HPDE6-E6E7 (cell line): ENCODE measurements at regions not wholly inside any gene's neighbourhood (a gene's known extent, or its start where the extent isn't known, plus 50 kb on each side); places are given as distances from the start of the nearest gene placed in this dataset.
"Not testable (repeated sequence)": the region's sequence is repeated elsewhere in the genome, so short reads cannot be mapped to it uniquely, and the experiment has no call there.

Source experiments
- DNase-seq: peaks from one replicate; pipeline ENCODE4 v3.0.0; 2011; ENCODE audit warnings: missing footprints; ENCODE audit errors: extremely low spot score

- DNase-seq, result no peak
Measured at GRCh38 chr2:49804111-49804510, 649.8 kb upstream of the FSHR start.

GRCh38 chr2:49801898-49802450, 647.7 kb upstream of the FSHR start:
- no peak for DNase-seq

DNA sequence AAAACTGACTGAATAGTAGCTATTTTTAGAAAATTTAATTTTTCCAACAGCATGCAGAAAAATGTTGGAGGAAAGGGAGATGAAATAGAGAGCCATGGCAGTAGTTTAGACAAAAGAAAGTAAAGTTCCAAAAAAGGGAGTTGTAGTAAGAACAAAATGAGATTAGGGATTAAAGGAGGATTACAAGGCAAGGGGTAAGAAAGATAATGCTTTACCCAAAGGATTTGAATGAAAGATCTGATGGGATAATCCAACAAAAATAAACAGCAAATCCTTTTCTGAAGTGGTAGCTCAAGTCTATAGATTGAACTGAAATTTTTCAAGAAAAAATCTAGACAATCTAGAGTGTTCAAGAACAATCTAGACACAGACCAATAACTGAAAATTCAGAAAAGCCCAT, 644.3 kb upstream of the FSHR start:
- DNase-seq, result no peak

- DNase-seq, result no peak
Measured at GRCh38 chr2:49796266-49796665, 642.0 kb upstream of the FSHR start.

GRCh38 chr2:49794396-49794795, 640.1 kb upstream of the FSHR start:
- no peak for DNase-seq

- no peak for DNase-seq
Measured at GRCh38 chr2:49788300-49788699, 634.0 kb upstream of the FSHR start.

- DNase-seq, result no peak
Measured at GRCh38 chr2:49780949-49781348, 626.6 kb upstream of the FSHR start.

- DNase-seq, result no peak
Measured at GRCh38 chr2:49772299-49772970, 618.1 kb upstream of the FSHR start.

DNA sequence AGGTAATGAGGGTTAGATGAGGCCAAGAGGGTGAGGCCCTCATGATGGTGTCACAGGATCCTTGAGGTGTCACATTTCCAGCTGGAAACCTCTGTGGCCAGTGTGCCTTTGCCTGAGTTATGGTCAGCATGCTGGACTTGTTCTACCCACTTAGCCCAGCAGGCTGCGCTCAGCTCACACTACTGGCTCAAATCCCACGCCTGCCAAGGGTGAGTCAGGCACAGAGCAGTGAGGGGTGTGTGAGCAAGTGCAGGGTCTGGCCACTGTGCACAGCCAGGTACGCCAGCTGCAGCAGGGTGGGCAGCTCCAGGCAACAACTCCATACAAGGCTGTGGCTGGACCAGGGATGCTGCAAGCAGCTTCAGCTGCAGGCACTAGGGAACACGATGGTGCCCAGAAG, 616.6 kb upstream of the FSHR start:
- DNase-seq, result no peak

- DNase-seq, result no peak
Measured at GRCh38 chr2:49767316-49767715, 613.0 kb upstream of the FSHR start.

DNA sequence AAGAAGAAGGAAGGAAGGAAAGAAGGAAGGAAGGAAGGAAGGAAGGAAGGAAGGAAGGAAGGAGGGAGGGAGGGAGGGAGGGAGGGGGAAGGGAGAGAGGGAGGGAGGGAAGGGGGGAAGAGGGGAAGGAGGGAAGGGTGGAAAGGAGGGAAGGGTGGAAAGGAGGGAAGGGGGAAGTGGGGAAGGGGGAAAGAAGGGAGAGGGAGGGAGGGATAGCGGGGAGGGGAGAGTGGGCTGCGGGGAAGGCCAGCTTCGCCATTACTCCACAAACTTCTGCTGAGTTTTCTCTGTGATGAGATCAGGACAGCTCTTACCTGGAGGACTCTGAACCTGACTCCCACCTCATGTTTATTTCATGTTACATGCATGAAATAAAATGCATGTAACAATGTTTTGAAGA, 601.5 kb upstream of the FSHR start:
- DNase-seq, result no peak

DNA sequence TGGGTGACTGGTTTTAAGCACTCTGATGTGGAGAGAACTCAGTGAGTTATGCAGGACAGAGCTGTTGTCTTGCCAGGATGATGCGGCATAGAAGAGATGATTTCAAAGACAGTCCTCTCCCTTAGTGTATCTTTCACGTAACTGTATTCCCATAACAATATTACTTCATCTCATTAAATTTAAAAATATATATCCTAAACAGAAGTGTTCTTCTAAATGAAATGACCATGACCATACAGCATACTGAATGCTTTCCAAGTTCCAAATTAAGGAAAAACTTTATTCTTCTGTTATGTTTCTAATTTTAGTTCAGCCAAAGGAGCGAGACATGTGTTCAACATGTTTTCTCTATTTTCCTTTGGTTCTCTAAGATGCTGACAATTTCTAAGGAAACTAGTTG, 600.1 kb upstream of the FSHR start:
- DNase-seq, result no peak

DNA sequence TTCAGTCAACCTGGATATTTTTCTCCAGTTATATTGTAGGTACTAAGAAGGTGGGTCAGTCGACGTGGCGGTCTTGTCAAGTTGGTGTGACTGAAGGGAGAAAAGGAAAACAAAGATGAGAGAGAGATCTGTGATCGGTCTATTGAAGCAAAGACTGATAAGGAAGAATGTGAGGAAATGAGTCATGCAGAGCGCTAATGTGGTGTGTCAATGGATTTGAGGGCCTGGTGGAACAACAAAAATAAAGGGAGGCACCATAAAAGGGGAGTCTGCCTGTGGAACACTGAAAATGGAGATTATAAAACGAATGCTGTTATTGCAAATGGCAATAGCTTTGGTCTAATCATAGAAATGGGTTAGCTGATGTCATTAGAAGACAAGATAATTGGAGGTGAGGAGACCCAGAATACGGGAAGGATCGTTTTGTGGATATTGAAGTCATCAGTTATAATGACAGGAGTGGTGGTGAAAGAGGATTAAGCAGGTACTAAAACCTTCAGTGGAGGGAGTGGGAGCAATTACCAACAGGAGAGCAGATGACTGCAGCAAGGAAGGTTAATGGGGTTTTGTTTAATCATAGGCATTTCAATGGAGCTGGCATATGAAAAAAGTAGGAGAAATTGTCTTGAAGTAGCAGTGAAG, 599.1 kb upstream of the FSHR start:
- DNase-seq, result no peak

- DNase-seq, result no peak
Measured at GRCh38 chr2:49737606-49738005, 583.3 kb upstream of the FSHR start.

- DNase-seq, result not testable (repeated sequence)
Measured at GRCh38 chr2:49732924-49733323, 578.6 kb upstream of the FSHR start.

DNA sequence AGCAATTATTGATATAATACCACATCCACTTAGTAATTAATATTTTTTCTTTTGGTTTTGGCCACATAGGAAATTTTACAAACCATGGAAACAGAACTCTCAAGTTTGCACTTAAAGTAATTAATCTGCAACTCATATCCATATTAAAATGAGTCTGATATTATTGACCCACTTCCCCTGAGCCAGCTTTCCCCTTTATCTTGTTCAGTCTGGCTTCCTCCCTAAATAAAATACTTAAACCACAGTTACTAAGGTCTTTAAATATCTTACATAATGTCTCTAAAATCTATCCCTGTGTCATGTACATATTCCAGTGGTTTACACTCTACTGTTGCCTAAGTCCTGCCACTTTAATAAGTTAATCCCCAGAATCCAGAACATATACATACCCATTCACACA, 564.9 kb upstream of the FSHR start:
- DNase-seq, result no peak

DNA sequence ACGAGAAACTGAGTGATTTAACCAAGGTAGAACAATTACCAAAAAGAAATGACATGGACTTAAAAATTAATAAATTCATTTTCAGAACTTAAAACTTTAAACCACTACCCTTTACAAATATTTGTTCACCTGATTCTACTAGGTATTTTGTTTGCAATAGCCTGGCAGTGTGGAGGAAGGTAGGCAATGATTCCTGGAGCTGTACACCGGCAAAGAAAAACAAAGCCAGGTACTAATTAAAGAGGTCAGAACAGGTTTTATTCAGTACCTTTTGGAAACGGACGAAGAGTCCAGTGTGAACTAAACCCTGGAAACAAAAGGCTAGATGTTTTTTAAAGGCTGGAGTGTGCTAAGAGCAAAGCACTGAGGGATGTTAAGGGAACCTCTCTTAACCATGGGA, 561.3 kb upstream of the FSHR start:
- no peak for DNase-seq

DNA sequence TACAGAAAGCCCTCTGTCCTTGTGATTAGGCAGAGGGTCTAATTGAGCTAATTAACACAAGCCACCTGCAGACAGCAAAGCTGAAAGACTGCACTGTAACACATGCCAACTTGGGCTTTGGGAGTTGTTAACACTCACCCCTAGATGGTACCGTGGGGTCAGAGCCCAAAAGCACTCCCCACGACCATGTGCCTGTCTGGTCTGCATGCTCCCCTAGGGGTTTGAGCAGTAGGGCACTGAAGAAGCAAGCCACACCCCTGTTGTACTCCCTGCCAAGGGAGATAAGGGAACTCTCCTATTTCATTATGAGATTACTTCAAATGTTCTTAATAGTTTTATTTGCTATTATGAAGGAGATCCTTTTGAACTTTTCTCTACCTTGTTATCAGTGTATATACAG, 560.1 kb upstream of the FSHR start:
- no peak for DNase-seq

DNA sequence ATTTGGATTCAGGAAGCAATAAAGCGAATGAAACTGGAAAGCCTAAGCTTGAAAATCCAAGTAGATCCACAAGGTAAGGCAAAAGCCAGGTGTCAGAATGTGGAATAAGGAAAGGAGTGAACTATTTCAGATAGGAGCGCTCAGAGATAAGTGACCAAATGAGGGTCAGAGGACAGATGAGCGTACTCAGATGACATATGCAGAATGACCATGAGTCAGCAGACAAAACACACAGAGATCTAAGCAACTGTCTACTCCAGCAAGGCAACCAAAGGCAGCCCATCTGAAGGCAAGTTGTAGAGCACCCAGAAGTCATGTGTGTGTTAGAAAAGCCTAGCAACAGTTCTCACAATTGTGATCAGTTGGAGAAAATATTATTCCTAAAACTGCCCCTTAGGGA, 548.4 kb upstream of the FSHR start:
- no peak for DNase-seq

DNA sequence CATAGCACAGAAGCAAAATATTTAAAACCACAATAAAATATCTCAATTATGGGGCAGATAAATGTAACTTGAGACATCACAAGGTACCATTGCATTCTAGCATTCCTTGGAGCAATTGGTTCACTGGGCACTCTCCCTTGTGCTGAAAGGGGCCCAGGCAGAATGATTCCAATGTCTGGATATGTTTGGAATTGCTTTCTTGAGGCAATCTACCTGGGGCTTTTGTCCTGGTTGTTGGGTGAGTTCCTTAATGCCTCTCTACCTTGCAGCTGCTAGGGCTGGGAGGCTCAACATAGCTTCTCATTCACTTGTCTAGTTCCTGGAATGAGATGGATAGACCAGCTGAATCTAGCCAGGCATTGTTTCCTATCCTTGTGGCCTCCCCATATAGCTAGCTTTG, 539.6 kb upstream of the FSHR start:
- DNase-seq, result no peak

GRCh38 chr2:49692022-49692421, 537.7 kb upstream of the FSHR start:
- not testable (repeated sequence) for DNase-seq

GRCh38 chr2:49687918-49688317, 533.6 kb upstream of the FSHR start:
- no peak for DNase-seq

- DNase-seq, result no peak
Measured at GRCh38 chr2:49686897-49687442, 532.7 kb upstream of the FSHR start.
